Colonic mucosa (tissue), 4 donors: ENCODE measurements at regions not wholly inside any gene's neighbourhood (a gene's known extent, or its start where the extent isn't known, plus 50 kb on each side); places are given as distances from the start of the nearest gene placed in this dataset.

Source experiments
- DNase-seq: peaks from one replicate; pipeline ENCODE4 v3.0.0-alpha.2; 2020
- H3K27ac ChIP-seq: fragments of 200-600 bp; one replicate; pipeline ENCODE4 v1.8.0; 2021
- H3K27me3 ChIP-seq: fragments of 200-600 bp; one replicate; pipeline ENCODE4 v1.8.0; 2021
- H3K36me3 ChIP-seq: fragments of 200-600 bp; one replicate; pipeline ENCODE4 v1.8.0; 2021
- H3K4me1 ChIP-seq: fragments of 200-600 bp; one replicate; pipeline ENCODE4 v1.8.0; 2021; ENCODE audit warnings: mild to moderate bottlenecking
- H3K4me3 ChIP-seq: fragments of 200-600 bp; one replicate; pipeline ENCODE4 v1.8.0; 2021
- H3K9ac ChIP-seq, 2 donors: one replicate each; pipeline ENCODE4 v1.7.0; 2013; ENCODE audit warnings: control low read depth in 2 of 2, low read depth in 2 of 2, low read length in 2 of 2
- H3K9me3 ChIP-seq: fragments of 200-600 bp; one replicate; pipeline ENCODE4 v1.8.0; 2021
- CTCF ChIP-seq: fragments of 200-600 bp; IDR thresholded peaks from one replicate; pipeline ENCODE4 v1.8.0; 2022; ENCODE audit warnings: antibody characterized with exemption, mild to moderate bottlenecking
- intact Hi-C: fragments of 100-400 bp; cut with DNase I; formaldehyde crosslinking; loops from one replicate; pipeline ENCODE4 v1.14.1; 2022
- donor health status: healthy.
- donor health status: DM: no; HTN: no; CAD: no.
- donor health status: DM: no; HTN: no; CAD: no.

GRCh38 chr7:84425702-84426259, 231.2 kb upstream of the SEMA3A start:
- no peaks in the 10 kb centered on the region for H3K9me3 ChIP-seq
- H3K9ac ChIP-seq, result no peak overlapping the region
- intact Hi-C loops, result no loop called here
- DNase-seq, result no peak
- no peaks in the 10 kb centered on the region for H3K36me3 ChIP-seq
- no peak overlapping the region for H3K27ac ChIP-seq
- no peak for TF ChIP-seq CTCF
- H3K27me3 ChIP-seq, result no peaks in the 10 kb centered on the region
- H3K4me3 ChIP-seq, result no peak overlapping the region
- no peaks in the 10 kb centered on the region for H3K4me1 ChIP-seq

- no peak overlapping the region for H3K4me3 ChIP-seq
- DNase-seq, result no peak
- intact Hi-C loops, result no loop called here
- TF ChIP-seq CTCF, result no peak
- no peaks in the 10 kb centered on the region for H3K4me1 ChIP-seq
- H3K9ac ChIP-seq, result no peak overlapping the region
- no peaks in the 10 kb centered on the region for H3K36me3 ChIP-seq
- no peaks in the 10 kb centered on the region for H3K27me3 ChIP-seq
- no peaks in the 10 kb centered on the region for H3K9me3 ChIP-seq
- no peak overlapping the region for H3K27ac ChIP-seq
Measured at GRCh38 chr7:84422790-84423189, 228.2 kb upstream of the SEMA3A start.

- H3K36me3 ChIP-seq, result no peaks in the 10 kb centered on the region
- no peak for DNase-seq
- no peaks in the 10 kb centered on the region for H3K27me3 ChIP-seq
- no peak for TF ChIP-seq CTCF
- no peaks in the 10 kb centered on the region for H3K9me3 ChIP-seq
- no peak overlapping the region for H3K4me3 ChIP-seq
- H3K4me1 ChIP-seq, result no peaks in the 10 kb centered on the region
- H3K9ac ChIP-seq, result no peak overlapping the region
- no peak overlapping the region for H3K27ac ChIP-seq
- intact Hi-C loops, result no loop called here
Measured at GRCh38 chr7:84412161-84412969, 217.8 kb upstream of the SEMA3A start.

- intact Hi-C loops, result no loop called here
- no peaks in the 10 kb centered on the region for H3K9me3 ChIP-seq
- no peaks in the 10 kb centered on the region for H3K4me1 ChIP-seq
Measured at GRCh38 chr7:84399661-84400060, 205.1 kb upstream of the SEMA3A start.

GRCh38 chr7:84394219-84394618, 199.6 kb upstream of the SEMA3A start:
- Histone ChIP-seq H3K27me3 (no peaks in the 10 kb centered on the region), H3K9ac (no peak overlapping the region), H3K9me3 (no peaks in the 10 kb centered on the region), H3K27ac (no peak overlapping the region), H3K4me3 (no peak overlapping the region), H3K4me1 (no peaks in the 10 kb centered on the region), H3K36me3 (no peaks in the 10 kb centered on the region)
- intact Hi-C loops, result no loop called here
- no peak for DNase-seq
- no peak for TF ChIP-seq CTCF

More at GRCh38 chr7:84399661-84400060, 205.1 kb upstream of the SEMA3A start:
- DNase-seq, result no peak
- no peaks in the 10 kb centered on the region for H3K36me3 ChIP-seq
- no peak overlapping the region for H3K4me3 ChIP-seq
- no peak for TF ChIP-seq CTCF
- H3K9ac ChIP-seq, result no peak overlapping the region
- H3K27me3 ChIP-seq, result no peaks in the 10 kb centered on the region
- H3K27ac ChIP-seq, result no peak overlapping the region
